Urothelium cell line (cell line): ENCODE measurements at regions not wholly inside any gene's neighbourhood (a gene's known extent, or its start where the extent isn't known, plus 50 kb on each side); places are given as distances from the start of the nearest gene placed in this dataset.
A peak's percentile ranks its signal among the peaks of the same experiment; 100 is the strongest.

Source experiments
- DNase-seq: peaks from one replicate; pipeline ENCODE4 v3.0.0; 2011; ENCODE audit warnings: low spot score, mixed read lengths
- FAIRE-seq: peaks from 2 replicates; lab custom pipeline; 2011; peaks lifted over from hg19 to GRCh38; lab: Jason Lieb, UNC

DNA sequence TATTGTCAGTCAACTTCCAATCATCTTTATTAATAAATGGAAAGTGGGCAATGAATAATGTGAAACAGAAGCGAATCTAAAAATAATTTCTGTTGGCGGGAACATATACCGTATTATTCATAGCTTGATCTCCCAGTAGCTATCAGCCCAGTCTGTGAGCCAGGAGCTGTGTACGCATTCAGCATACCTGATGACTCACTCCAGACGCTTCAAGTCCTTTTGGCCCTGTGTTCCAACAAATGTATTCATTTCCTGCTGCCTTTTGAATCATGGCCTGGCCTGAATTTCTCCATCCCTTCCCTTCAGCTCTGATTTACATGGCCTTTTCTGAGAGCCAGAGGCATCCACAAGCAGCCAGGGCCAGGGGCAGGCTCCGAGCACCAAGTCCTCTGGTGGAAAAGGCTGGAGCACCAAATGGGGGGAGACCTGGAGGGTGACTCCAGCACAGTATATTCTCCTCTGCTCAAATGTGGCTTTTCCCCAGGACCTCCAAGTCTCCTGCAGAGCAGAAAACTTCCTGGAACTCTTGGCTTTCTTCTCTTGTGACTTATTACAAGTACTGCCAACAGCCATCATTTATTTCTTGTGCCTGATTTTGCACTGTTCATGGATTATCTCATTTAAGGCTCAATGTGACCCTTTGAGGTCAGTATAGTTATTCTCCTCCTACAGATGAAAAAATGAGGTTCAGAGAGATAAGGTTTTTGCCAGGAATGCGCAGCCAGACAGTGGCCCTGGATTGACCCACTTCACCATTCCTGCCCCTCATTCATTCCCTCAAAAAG, 108.7 kb downstream of the EN1 start:
- DNase-seq (peak; percentile 90), FAIRE-seq (peak; percentile 87)

DNA sequence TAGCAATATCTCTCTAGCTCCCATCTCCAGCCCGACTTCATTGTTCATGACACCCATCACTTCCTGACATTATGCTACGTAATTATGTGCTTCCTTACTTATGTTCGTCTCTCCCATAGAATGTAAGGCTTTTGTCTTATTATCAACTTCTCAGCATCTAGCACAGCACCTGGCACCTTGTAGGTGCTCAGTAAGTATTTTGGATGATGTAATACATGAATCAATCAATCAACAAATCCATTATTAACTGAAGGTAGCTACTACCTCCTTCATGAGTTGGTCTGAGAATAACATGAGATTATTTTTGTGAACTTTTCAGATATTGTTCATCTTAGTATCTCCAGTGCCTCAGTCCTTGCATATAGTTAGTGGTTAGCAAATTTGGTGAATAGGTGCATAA, 109.3 kb downstream of the EN1 start:
- no peak for DNase-seq
- FAIRE-seq = peak; percentile 87

DNA sequence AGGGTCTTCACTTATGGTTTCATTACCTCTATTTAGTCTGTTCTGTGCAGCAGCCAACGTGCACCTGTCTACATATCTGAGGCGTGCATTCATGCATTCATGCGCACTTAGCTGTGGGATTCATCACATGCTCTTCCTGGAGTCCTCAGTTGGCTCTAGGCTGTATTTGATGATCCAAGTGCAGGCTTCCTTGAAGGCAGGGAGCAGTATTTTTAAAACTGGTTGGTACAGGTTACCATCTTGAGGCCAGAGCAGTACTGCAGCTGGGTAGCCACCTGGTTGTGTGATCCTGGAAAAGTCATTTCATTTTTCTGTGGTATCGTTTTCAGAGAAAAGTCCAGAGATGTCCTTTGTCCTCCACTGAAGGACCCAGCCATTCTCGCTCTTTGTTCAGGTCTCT, 109.8 kb downstream of the EN1 start:
- no peak for DNase-seq
- no peak for FAIRE-seq

DNA sequence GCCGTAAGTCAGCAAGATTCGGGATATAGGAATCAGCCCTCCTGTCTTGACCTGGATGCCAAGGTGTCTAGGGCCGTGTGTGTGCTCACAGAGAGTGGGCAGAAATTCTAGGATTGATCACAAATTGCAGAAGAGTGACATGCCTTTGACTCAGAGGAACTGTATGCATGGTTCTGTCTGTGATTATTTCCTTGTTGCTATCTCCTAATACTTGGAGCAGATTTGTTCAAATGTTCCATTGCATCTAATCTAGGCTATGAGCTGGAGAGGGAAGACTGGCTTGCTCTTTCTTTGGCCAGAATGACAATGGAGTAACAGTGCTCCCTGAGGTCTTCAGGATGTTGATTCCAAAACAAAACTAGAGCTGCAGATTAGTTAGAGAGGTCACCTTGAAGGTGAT, 115.0 kb downstream of the EN1 start:
- FAIRE-seq (no peak), DNase-seq (no peak)

DNA sequence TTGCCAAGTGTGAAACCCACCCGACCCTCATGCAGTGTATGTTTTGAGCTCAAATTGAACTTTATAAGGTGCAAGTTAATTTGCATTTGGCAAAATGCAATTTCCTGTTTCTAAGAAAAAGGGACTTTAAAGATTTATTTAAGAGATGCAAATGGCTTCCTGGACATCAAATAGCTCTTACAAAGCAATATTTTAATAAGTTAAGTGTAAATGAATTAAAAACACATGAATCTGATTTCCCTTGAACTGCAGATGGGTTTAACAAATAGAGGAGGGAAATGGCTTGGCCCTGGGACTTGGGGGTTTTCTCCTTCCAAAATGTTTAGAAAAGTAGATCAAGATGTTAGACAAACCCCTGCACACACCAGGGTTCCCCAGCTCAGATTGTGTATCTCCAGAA, 116.0 kb downstream of the EN1 start:
- FAIRE-seq (no peak), DNase-seq (no peak)

DNA sequence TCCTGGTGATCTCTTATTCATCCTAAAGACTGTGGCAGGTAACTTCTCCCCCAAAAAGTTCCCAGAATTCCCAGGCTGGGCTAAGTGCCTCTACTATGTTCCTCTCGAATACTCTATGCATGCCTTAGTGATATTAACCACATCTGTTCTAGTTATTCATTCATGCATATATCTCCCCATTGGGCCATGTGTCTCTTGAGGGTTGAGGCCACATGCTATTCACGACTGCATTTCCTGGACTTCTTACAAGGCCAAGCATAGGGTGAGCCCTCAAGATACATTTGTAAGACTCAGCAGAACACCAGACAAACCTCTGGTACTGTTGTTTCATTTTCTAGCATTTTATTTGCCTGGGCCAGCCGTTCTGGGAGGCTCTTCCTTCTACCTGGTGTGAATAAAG, 117.0 kb downstream of the EN1 start:
- FAIRE-seq = no peak
- DNase-seq = no peak

DNA sequence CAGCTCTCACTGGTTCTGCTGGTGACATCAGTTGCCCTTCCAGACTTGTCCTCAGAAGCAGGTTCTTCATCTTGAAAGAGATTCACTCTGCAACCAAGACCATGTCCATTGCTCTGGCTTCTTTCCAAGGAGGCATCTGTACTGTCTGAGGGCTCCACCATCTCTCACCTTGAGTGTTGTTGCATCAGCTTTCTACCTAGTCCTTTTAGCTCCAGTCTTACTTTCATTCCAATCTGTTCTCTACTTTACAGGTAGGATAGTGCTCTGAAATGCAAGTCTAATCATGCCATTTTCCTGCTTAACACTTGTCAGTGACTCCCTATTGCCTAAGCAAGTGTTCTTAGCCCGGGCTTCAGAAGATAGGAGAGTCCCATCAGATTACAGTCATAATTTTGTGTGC, 117.7 kb downstream of the EN1 start:
- FAIRE-seq = no peak
- no peak for DNase-seq

DNA sequence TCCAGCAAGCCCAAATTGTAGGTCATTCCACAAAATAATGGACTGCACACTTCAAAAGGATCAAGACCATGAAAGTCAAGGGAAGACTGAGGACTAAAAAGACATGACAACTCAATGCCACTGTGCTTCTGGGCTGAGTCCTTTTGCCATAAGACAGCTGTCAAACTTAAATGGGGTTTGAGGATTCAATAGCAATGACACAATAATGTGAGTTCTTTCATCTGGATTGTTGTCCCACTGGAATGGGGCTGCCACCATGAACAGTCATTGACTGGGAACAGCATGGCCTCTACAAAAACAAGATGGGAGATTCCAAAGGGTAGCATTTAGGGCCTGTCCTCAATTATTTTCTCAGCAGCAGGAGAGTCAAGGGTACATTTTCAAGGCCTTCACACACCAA, 118.5 kb downstream of the EN1 start:
- DNase-seq (no peak), FAIRE-seq (no peak)

DNA sequence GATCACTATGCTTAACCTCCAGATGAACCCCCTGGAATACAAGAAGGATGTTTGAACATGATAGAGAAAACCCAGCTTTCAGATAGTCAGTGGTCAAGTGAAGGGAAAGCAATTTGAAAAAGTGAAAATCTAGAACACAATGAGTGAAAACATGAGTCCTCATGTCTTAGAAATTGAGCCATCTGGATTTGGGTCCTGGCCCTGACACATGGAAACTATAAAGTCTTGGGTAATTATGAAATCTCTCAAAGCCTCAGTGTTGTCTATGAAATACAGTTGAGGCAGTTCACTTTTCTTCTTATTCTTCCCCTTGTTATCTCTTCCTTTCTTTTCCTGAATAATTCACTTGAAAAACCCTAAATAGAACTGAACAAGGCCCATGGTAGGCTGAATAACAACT, 120.6 kb downstream of the EN1 start:
- DNase-seq = no peak
- FAIRE-seq = no peak

DNA sequence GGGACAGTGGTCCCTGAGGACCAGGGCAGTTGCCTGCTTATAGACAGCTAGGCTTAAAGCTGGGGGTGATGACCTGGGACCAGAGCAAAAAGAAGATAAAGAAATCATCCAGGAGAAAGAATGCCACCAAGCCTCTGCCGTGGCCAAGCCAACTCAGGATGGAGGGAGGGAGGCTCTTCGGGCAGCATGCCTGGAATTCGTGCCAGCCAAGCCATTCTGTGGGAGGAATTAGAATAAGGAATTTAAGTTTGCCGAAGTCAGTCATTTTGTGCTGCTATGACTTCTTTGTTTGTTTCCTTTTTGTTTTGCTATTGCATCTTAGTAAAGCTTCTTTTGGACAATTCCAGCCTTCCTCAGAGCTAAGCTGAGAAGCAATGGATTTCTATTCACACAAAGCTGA, 124.1 kb downstream of the EN1 start:
- DNase-seq (peak; percentile 62), FAIRE-seq (no peak)

DNA sequence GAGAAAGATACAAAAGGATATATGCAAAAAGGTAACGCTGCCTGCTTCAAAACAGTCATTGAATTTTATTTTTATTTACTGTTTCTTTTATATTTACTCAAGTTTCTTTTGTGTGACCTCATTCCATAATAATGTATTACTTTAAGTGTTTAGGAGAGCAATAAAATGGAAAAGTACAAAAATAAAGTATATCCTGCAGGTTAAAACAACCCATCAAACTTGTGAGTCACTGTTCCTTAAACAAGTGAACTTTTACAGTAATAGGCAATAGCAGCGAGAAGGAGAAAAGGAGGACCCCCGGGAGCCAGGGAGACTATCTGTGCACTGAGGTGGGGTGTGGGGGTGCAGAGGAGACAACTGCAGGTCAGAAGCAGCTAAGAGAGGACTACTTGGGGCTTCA, 124.5 kb downstream of the EN1 start:
- DNase-seq (no peak), FAIRE-seq (no peak)

DNA sequence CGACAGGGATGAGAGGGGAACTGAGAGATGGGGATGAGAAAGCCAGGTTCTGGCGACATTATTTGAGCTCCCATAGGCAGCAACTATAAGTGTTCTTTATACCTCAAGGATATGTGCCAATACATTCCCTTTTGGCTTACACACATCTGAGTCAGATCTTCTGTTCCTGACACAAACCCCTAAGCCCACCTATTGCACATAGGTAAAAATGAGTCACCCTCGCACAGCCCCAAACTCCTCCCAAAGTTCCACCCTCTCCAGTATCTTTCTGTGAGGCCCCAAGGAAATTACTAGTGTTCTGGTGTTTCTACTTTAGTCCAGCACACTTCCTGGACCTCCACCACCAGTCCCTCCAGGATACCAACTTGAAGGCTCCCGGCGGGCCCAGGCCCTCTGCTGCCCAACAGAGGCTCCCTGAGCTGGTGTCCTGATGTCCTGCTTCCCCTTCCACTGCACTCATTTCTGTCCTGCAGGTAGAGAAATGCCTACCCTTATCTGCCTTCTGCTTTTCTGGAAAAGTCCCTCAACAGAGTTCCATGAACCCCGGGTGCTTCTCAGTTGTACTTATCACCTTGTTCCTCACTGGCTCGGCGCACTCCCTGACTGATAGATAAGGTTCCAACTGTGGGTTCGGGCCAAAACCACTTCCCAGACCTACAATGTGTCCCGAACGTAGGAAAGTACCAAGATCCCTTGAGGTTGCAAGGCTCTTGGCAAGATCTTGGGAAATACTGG, 125.5 kb downstream of the EN1 start:
- FAIRE-seq = no peak
- peak; percentile 40 for DNase-seq

DNA sequence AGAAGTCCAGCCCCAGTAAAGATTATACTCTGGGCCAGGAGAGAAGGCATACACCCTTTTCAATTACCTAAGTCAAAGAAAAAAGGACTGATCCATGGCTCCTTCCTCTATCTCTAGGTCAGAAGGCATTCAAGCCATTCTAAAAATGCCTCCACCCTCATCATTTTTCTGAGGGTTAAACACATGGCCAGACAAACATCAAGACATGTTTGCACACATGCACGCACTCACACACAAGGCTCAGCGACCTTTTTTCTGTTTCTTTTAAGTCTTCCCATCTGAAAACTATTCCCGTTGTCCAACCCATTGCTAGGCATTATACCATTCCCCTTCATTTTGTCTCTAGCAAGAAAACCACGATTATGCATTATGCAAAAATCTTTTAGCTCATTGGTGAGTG, 126.6 kb downstream of the EN1 start:
- FAIRE-seq (no peak), DNase-seq (no peak)

DNA sequence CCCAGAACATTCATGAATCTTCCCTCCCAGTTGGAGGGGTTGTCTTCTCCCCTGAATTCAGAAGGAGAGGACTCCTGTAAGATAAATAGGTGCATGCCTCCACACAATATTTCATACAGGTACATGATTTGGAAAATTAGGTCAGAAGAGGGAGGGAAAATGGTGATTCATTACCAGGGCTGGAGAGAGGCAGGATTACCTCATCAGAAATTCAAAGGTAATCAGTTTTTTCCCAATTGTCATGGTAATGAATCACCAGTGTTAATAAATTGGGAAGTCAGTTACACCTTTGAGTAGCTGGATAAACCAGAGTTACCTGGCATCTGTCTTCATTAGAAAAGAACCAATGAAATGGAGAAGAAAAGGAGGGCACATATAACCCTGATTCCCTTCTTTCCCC, 128.5 kb downstream of the EN1 start:
- FAIRE-seq = no peak
- DNase-seq = no peak

DNA sequence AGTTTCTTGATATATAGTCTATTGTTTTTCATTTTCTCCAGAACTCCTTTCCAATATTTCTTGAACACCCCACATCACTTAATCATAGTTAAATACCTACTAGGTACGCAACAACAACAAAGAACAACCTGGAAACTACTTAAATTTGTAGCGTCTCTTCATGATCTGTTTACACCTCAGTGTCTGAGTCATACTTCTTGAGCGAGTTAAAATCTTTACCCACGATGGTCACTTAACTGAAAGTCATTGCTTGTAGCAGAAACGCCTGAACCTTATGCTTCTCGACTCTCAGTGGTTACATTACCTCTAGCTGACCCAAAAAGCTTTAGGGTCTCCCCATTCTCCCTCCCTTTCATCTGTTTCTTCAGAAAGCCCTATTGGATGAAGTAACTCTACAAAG, 131.3 kb downstream of the EN1 start:
- no peak for DNase-seq
- no peak for FAIRE-seq

DNA sequence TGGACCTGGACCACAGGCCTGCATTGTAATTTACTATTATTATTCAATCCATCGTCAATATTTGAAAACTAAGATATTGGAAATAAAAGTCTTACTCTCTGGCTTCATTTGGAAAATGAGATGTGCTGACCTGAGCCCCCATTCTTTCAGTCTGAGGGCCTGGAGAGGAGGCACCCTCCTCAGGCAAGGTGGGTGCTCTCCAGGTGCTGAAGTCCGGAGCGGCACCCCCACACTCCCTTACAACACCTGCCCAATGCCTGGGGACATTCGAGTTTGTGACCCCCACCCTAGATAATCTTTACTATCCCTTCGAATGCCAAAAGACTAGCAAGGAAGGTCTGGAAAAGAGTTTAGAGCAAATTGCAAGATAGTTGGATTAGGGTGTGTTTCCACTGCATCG, 133.3 kb downstream of the EN1 start:
- FAIRE-seq (no peak), DNase-seq (no peak)

DNA sequence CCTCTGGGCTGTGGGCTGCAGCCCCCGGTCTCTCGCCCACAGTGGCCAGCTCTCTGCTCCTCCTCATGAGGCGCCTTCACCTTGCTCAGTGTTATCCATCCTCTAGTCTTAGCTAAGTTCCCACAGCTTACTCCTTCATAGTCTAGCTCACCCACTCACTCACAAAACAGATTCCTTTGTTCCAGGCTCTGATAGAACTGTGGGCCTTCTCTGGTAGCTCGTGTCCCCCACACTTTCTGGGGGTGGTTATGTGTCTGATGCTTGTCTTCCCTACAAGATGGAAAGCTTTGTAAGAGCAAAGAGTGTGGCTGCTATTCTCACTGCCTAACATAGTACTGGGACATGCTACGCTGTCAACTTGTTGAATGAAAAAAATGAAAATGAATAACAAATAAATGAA, 135.8 kb downstream of the EN1 start:
- FAIRE-seq = no peak
- no peak for DNase-seq

DNA sequence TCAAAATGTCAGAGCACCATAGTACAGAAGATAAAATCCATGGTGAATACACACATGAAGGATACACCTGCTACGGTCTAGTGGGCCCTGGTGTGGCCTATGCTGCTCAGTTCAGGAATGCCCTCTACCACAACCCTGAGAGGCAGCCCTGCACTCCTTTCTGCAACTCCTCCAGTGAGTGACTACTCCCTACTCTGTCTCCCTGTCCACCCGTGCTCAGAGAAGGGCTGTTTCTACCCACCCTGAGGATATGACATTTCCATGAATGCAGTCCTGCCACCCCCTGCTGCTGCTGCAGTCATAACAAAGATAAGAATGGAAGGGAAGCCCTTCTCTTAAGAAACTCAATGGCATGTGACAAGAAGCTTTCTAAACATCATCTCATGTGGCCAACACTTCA, 137.0 kb downstream of the EN1 start:
- FAIRE-seq = no peak
- DNase-seq = no peak

DNA sequence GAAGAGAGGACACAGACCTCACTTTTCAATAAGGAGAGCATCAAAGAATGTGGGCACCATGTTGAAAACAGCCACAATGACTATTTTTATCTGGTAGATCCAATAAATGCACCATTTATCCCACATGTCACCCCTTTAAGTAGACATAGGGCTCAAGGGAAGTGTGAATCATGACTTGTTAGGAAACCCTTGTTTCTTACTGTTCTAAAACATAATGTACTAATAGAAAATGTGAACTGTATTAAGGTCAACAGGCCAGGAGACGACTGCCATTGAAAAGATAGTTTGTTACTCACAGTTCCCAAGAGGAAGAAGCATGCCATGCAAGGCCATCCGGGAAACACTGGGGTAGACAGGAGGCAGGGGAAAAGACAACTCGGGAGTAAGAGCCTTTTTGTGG, 137.7 kb downstream of the EN1 start:
- DNase-seq (no peak), FAIRE-seq (no peak)

DNA sequence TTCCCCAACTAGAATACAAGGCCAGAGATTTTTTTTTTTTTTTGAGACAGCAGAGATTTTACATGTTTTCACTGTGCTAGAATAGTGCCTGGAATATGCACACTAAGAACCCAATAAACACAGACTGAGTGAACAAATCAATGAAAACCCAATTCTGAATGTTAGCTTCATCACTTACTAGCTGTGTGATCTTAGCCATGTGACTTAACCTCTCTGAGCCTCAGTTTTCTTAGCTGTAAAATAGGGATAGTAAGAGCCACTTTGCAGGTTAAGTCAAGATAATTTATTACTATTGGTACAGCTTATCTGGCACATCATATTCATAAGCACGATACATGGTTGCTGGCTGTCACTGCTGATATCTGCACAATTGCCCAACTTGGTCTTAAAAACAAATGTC, 140.6 kb downstream of the EN1 start:
- no peak for FAIRE-seq
- DNase-seq = no peak

DNA sequence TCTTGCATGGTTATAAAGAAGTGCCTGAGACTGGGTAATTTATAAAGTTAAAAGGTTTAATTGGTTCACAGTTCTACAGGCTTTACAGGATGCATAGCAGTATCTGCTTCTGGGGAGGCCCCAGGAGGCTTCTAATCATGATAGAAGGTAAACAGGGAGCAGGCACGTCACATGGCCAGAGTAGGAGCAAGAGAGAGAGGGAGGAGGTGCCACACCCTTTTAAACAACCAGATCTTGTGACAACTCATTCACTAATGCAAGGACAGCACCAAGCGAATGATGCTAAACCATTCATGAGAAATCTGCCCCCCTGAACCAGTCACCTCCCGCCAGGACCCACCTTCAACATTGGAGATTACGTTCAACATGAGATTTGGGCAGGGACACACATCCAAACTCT, 141.1 kb downstream of the EN1 start:
- peak; percentile 35 for FAIRE-seq
- no peak for DNase-seq

DNA sequence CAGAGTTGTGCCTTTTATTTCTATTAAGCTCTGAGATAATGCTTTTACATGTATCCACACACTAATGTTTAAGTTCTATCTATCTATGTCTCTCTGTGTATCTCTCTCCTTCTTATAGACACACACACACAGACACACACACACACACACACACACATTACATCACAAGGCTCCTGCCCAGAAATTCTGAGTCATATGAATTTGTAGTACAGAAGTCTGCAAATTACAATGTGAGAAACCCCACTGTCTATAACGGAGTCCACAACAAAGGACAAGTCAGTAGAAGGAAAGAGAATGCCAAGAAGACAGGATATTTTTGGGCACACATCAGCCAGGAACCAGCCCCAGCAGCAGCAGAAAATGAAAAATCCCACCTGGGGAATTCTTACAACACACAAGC, 142.4 kb downstream of the EN1 start:
- FAIRE-seq = no peak
- DNase-seq = peak; percentile 45
